ENCODE measurements at regions not wholly inside any gene's neighbourhood (a gene's known extent, or its start where the extent isn't known, plus 50 kb on each side); places are given as distances from the start of the nearest gene placed in this dataset.
A peak's percentile ranks its signal among the peaks of the same experiment; 100 is the strongest.
"Not testable (repeated sequence)": the region's sequence is repeated elsewhere in the genome, so short reads cannot be mapped to it uniquely, and the experiment has no call there.

- Mint-ChIP-seq H3K4me1 (peaks cover 22% of the 10 kb centered on the region), H3K27me3 (no peaks in the 10 kb centered on the region), H3K4me3 (no peak overlapping the region), H3K9me3 (no peaks in the 10 kb centered on the region), H3K27ac (no peak overlapping the region), H3K36me3 (ENCODE audit: low read depth) (no peaks in the 10 kb centered on the region)
- no peak for ATAC-seq (replicated peaks)
Measured at GRCh38 chr12:107362960-107363359, 269.6 kb upstream of the CRY1 start.

- peaks cover 31% of the 10 kb centered on the region for H3K4me1 Mint-ChIP-seq
- no peak overlapping the region for H3K27ac Mint-ChIP-seq
- no peaks in the 10 kb centered on the region for H3K36me3 Mint-ChIP-seq (ENCODE audit: low read depth)
- no peak overlapping the region for H3K4me3 Mint-ChIP-seq
- ATAC-seq (replicated peaks), result no peak
- no peaks in the 10 kb centered on the region for H3K27me3 Mint-ChIP-seq
- no peaks in the 10 kb centered on the region for H3K9me3 Mint-ChIP-seq
Measured at GRCh38 chr12:107364875-107365518, 271.6 kb upstream of the CRY1 start.

GRCh38 chr12:107365703-107366102 lies 272.4 kb upstream of the CRY1 start:
- Mint-ChIP-seq H3K36me3 (ENCODE audit: low read depth) (no peaks in the 10 kb centered on the region), H3K9me3 (no peaks in the 10 kb centered on the region), H3K4me3 (no peak overlapping the region), H3K27ac (peak overlapping the region; percentile 2), H3K4me1 (peaks cover 32% of the 10 kb centered on the region), H3K27me3 (no peaks in the 10 kb centered on the region)
- no peak for ATAC-seq (replicated peaks)

GRCh38 chr12:107366322-107366721 lies 273.0 kb upstream of the CRY1 start:
- Mint-ChIP-seq H3K4me3 (no peak overlapping the region), H3K36me3 (ENCODE audit: low read depth) (no peaks in the 10 kb centered on the region), H3K9me3 (no peaks in the 10 kb centered on the region), H3K4me1 (peaks cover 36% of the 10 kb centered on the region), H3K27ac (peak overlapping the region; percentile 2), H3K27me3 (no peaks in the 10 kb centered on the region)
- ATAC-seq (replicated peaks), result no peak

GRCh38 chr12:107368586-107368985 lies 275.2 kb upstream of the CRY1 start:
- H3K4me1 Mint-ChIP-seq, result peaks cover 58% of the 10 kb centered on the region
- H3K4me3 Mint-ChIP-seq, result peak overlapping the region; percentile 80
- no peaks in the 10 kb centered on the region for H3K9me3 Mint-ChIP-seq
- no peaks in the 10 kb centered on the region for H3K27me3 Mint-ChIP-seq
- no peaks in the 10 kb centered on the region for H3K36me3 Mint-ChIP-seq (ENCODE audit: low read depth)
- peak overlapping the region; percentile 89 for H3K27ac Mint-ChIP-seq
- ATAC-seq (replicated peaks), result peak; percentile 48

GRCh38 chr12:107369006-107369405 lies 275.7 kb upstream of the CRY1 start:
- Mint-ChIP-seq H3K4me3 (peak overlapping the region; percentile 80), H3K27ac (peak overlapping the region; percentile 89), H3K4me1 (peaks cover 62% of the 10 kb centered on the region), H3K27me3 (no peaks in the 10 kb centered on the region), H3K9me3 (no peaks in the 10 kb centered on the region), H3K36me3 (ENCODE audit: low read depth) (no peaks in the 10 kb centered on the region)
- peak; percentile 11 for ATAC-seq (replicated peaks)

- H3K36me3 Mint-ChIP-seq (ENCODE audit: low read depth), result no peaks in the 10 kb centered on the region
- peak; percentile 81 for ATAC-seq (replicated peaks)
- H3K4me1 Mint-ChIP-seq, result peaks cover 69% of the 10 kb centered on the region
- no peaks in the 10 kb centered on the region for H3K27me3 Mint-ChIP-seq
- H3K4me3 Mint-ChIP-seq, result peak overlapping the region; percentile 80
- H3K27ac Mint-ChIP-seq, result peak overlapping the region; percentile 89
- H3K9me3 Mint-ChIP-seq, result no peaks in the 10 kb centered on the region
Measured at GRCh38 chr12:107369679-107370078, 276.3 kb upstream of the CRY1 start.

- Mint-ChIP-seq H3K27me3 (no peaks in the 10 kb centered on the region), H3K36me3 (ENCODE audit: low read depth) (no peaks in the 10 kb centered on the region), H3K27ac (peak overlapping the region; percentile 56), H3K4me3 (peak overlapping the region; percentile 80), H3K9me3 (no peaks in the 10 kb centered on the region), H3K4me1 (peaks cover 65% of the 10 kb centered on the region)
- ATAC-seq (replicated peaks), result peak; percentile 61
Measured at GRCh38 chr12:107372229-107372658, 278.9 kb upstream of the CRY1 start.

- Mint-ChIP-seq H3K4me3 (peak overlapping the region; percentile 80), H3K9me3 (no peaks in the 10 kb centered on the region), H3K36me3 (ENCODE audit: low read depth) (no peaks in the 10 kb centered on the region), H3K27me3 (no peaks in the 10 kb centered on the region), H3K27ac (peak overlapping the region; percentile 56), H3K4me1 (peaks cover 58% of the 10 kb centered on the region)
- no peak for ATAC-seq (replicated peaks)
Measured at GRCh38 chr12:107373238-107373809, 280.0 kb upstream of the CRY1 start.

- peak overlapping the region; percentile 80 for H3K4me3 Mint-ChIP-seq
- peak overlapping the region; percentile 56 for H3K27ac Mint-ChIP-seq
- ATAC-seq (replicated peaks), result no peak
- H3K9me3 Mint-ChIP-seq, result no peaks in the 10 kb centered on the region
- H3K4me1 Mint-ChIP-seq, result peaks cover 50% of the 10 kb centered on the region
- H3K27me3 Mint-ChIP-seq, result no peaks in the 10 kb centered on the region
- H3K36me3 Mint-ChIP-seq (ENCODE audit: low read depth), result no peaks in the 10 kb centered on the region
Measured at GRCh38 chr12:107374161-107374840, 281.0 kb upstream of the CRY1 start.

- no peaks in the 10 kb centered on the region for H3K9me3 Mint-ChIP-seq
- no peaks in the 10 kb centered on the region for H3K36me3 Mint-ChIP-seq (ENCODE audit: low read depth)
- peaks cover 44% of the 10 kb centered on the region for H3K4me1 Mint-ChIP-seq
- ATAC-seq (replicated peaks), result no peak
- peak overlapping the region; percentile 80 for H3K4me3 Mint-ChIP-seq
- peak overlapping the region; percentile 56 for H3K27ac Mint-ChIP-seq
- H3K27me3 Mint-ChIP-seq, result no peaks in the 10 kb centered on the region
Measured at GRCh38 chr12:107375231-107375630, 281.9 kb upstream of the CRY1 start.

- no peak for ATAC-seq (replicated peaks)
- H3K27me3 Mint-ChIP-seq, result no peaks in the 10 kb centered on the region
- H3K27ac Mint-ChIP-seq, result no peak overlapping the region
- no peaks in the 10 kb centered on the region for H3K9me3 Mint-ChIP-seq
- no peaks in the 10 kb centered on the region for H3K36me3 Mint-ChIP-seq (ENCODE audit: low read depth)
- H3K4me1 Mint-ChIP-seq, result peaks cover 31% of the 10 kb centered on the region
- no peak overlapping the region for H3K4me3 Mint-ChIP-seq
Measured at GRCh38 chr12:107377596-107378385, 284.4 kb upstream of the CRY1 start.

GRCh38 chr12:107378609-107379008 lies 285.3 kb upstream of the CRY1 start:
- no peaks in the 10 kb centered on the region for H3K9me3 Mint-ChIP-seq
- H3K27ac Mint-ChIP-seq, result no peak overlapping the region
- no peak for ATAC-seq (replicated peaks)
- H3K27me3 Mint-ChIP-seq, result no peaks in the 10 kb centered on the region
- H3K36me3 Mint-ChIP-seq (ENCODE audit: low read depth), result no peaks in the 10 kb centered on the region
- H3K4me3 Mint-ChIP-seq, result no peak overlapping the region
- peaks cover 23% of the 10 kb centered on the region for H3K4me1 Mint-ChIP-seq

GRCh38 chr12:107379142-107379851 lies 285.9 kb upstream of the CRY1 start:
- not testable (repeated sequence) for H3K4me3 Mint-ChIP-seq

More at GRCh38 chr12:107379142-107379851, 285.9 kb upstream of the CRY1 start:
- H3K4me1 Mint-ChIP-seq, result peaks cover 19% of the 10 kb centered on the region
- ATAC-seq (replicated peaks); H3K9me3 Mint-ChIP-seq; H3K36me3 Mint-ChIP-seq (ENCODE audit: low read depth); H3K27ac Mint-ChIP-seq; H3K27me3 Mint-ChIP-seq: not testable (repeated sequence)

Measured in activated T-helper 17 cell treated with anti-CD3 and anti-CD28 coated beads, Interleukin-2, amount 50 U/mL, for 72 hours (primary cell).